GM12864 (cell line): ENCODE measurements at regions not wholly inside any gene's neighbourhood (a gene's known extent, or its start where the extent isn't known, plus 50 kb on each side); places are given as distances from the start of the nearest gene placed in this dataset.

Experiments
- DNase-seq: peaks from one replicate; pipeline ENCODE4 v3.0.0-alpha.2; 2011; ENCODE audit warnings: low read depth
- H3K4me3 ChIP-seq: 2 replicates; pipeline ENCODE4 v1.5.1; 2011; ENCODE audit warnings: mild to moderate bottlenecking, low read depth, low read length, control low read depth
- CTCF ChIP-seq: IDR thresholded peaks from 2 replicates; pipeline ENCODE4 v1.5.1; 2011; ENCODE audit warnings: low read depth, mild to moderate bottlenecking, moderate library complexity, low read length, control low read depth, inconsistent platforms; ENCODE audit errors: missing control alignments

- H3K4me3 ChIP-seq = no peak overlapping the region
- TF ChIP-seq CTCF = no peak
- DNase-seq = no peak
Measured at GRCh38 chr5:110257971-110258370, 468.5 kb downstream of the TMEM232 start.

- TF ChIP-seq CTCF = no peak
- no peak for DNase-seq
- no peak overlapping the region for H3K4me3 ChIP-seq
Measured at GRCh38 chr5:110258460-110259216, 467.8 kb downstream of the TMEM232 start.

GRCh38 chr5:110262749-110263148 lies 463.7 kb downstream of the TMEM232 start:
- H3K4me3 ChIP-seq = no peak overlapping the region
- TF ChIP-seq CTCF = no peak
- no peak for DNase-seq

- no peak for DNase-seq
- TF ChIP-seq CTCF = no peak
Measured at GRCh38 chr5:110264661-110265060, 461.8 kb downstream of the TMEM232 start.

GRCh38 chr5:110265162-110265561 lies 461.3 kb downstream of the TMEM232 start:
- no peak for DNase-seq
- no peak for TF ChIP-seq CTCF
- H3K4me3 ChIP-seq = no peak overlapping the region

More at GRCh38 chr5:110264661-110265060, 461.8 kb downstream of the TMEM232 start:
- no peak overlapping the region for H3K4me3 ChIP-seq

- H3K4me3 ChIP-seq = no peak overlapping the region
- no peak for DNase-seq
- TF ChIP-seq CTCF = no peak
Measured at GRCh38 chr5:110267714-110268113, 458.8 kb downstream of the TMEM232 start.

GRCh38 chr5:110268283-110268682 lies 458.2 kb downstream of the TMEM232 start:
- no peak for TF ChIP-seq CTCF

More at GRCh38 chr5:110268283-110268682, 458.2 kb downstream of the TMEM232 start:
- H3K4me3 ChIP-seq = no peak overlapping the region
- no peak for DNase-seq
